ENCODE measurements at regions not wholly inside any gene's neighbourhood (a gene's known extent, or its start where the extent isn't known, plus 50 kb on each side); places are given as distances from the start of the nearest gene placed in this dataset.

GRCh38 chr2:234306426-234307173, 190.3 kb downstream of the ARL4C start:
- no peak for DNase-seq (ENCODE audit: low spot score)

DNA sequence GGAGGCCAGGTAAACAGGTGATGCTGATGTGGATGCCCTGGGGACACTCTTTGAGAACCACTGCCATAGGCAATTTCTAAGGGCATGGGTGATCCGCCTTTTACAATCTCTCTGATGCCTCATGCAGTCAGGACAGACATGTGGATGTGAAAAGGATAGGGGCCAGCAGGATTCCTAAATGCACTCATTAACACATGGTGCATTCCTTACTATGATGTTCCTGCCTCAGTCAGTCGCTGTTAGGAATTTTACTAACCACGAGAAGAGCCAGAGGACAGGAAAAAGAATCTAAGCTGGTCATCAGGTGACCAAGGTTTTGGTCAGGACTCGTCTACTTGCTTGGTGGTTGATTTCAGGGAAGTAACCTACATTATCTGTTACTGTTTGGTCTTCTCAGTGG, 191.0 kb downstream of the ARL4C start:
- DNase-seq (ENCODE audit: low spot score): no peak

DNA sequence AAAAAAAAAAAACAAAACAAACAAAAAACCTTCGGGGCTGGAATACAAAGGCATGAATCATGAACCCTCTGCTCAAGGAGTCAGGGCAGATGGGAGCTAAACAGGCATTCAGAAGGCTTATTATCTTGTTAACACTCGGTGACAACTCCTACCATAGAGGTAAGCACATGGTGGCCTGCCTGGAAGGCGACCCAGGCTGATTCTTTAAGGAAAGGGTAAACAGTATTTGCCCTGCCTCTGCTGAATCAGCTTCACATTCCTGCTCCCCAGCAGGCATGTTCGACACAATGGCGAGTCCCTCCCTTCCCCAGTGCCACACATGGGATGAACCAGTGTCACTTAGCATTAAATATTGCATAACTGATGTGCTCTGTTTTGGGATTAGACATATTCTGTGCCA, 191.9 kb downstream of the ARL4C start:
- DNase-seq (ENCODE audit: low spot score): no peak

DNA sequence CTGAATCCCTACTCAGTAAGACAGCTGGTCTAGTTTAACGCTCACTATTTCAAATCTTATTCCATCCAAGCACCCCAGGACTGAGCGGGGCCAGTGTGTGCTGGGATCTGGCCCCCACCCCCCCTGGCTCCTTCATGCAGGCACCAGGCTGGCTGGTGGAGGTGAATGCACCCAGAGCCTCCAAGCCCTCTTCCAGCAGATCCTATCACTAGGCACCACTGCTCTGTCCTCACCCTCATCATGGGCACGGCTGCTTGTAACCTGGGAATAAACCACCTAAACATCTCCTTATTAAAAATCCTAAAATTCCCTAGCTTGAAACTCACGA, 194.3 kb downstream of the ARL4C start:
- DNase-seq (ENCODE audit: low spot score): no peak

GRCh38 chr2:234300932-234301823, 195.7 kb downstream of the ARL4C start:
- no peak for DNase-seq (ENCODE audit: low spot score)

DNA sequence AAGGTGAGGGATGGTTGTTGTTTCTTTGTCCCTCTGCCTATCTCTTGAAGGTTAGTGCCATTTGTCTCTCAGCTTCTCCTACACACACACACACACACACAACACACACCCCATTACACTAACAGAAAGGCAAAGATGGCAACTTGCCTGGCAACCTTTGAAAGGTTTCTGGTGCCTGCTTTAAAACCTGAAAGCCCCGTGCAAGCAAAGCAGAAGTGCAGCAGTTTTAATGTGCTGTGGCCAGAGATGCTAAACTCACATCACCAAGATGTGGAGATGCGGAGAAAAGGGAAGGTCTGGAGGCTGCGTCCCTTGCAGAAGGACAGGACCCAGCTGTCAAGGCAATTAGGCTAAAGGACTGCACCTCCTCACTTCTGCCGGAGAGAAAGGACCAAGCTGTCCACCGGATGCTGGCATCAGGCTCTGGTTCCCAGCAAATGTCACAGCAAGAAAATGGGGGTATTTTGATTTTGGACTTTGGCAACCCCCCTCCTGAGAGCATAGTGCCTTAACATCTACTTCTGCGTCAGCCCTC, 196.4 kb downstream of the ARL4C start:
- no peak for DNase-seq (ENCODE audit: low spot score)

DNA sequence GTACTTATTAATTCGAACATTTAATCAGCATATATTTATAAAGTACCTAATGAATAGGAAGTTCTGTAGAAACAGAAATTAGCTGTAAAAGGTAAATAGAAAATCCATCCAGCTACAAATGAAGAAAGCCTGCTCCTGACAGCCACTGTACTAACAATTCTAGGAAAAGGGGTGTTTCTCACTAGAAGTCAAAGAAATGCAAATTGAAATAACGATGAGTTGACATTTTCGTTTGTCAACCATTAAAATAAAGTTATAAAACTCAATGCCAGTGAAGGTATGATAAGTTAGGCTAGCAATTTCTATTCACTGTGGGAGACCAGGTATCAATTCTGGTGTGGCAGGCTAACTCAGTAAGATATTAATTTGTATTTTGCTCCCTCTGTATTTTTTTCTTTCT, 198.0 kb downstream of the ARL4C start:
- no peak for DNase-seq (ENCODE audit: low spot score)

DNA sequence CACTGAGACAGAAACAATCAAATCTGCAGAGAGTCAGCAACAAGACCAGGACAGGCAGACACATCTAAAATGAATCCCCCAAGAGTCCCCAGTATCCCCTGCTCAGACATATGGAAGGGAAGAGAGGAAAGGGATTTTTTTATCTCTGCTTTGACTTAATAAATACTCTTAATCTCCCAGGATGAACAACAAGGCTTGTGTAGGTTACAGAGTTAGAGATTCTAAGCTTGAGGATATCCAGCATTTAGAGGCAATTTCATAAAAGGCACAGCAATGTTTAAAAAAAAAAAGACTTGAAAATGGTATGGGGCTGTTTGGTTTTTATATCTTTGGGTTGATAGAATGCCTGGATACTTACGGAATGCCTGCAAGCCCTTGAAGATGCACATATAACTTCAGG, 199.9 kb downstream of the ARL4C start:
- no peak for DNase-seq (ENCODE audit: low spot score)

DNA sequence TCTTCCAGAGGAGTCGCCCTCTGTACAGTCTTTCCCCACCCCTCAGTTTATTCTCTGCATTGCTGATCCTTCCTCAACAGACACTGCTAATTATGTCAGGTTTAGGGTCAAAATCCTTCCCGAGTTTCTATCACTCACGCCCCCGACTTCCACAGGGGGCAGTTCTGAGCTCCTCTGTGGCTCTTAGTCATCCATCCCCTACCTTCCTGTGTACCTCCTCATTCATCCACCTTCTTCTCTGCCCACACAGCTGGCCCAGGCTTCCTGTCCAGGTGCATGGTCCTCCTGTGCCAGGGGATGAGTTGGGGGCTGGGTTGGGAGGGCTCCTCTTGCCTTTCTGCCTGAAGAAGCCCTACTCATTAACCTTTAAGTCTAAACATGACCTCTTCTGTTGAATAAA, 202.9 kb downstream of the ARL4C start:
- DNase-seq (ENCODE audit: low spot score): no peak

- DNase-seq (ENCODE audit: low spot score): no peak
Measured at GRCh38 chr2:234292962-234293243, 204.0 kb downstream of the ARL4C start.

DNA sequence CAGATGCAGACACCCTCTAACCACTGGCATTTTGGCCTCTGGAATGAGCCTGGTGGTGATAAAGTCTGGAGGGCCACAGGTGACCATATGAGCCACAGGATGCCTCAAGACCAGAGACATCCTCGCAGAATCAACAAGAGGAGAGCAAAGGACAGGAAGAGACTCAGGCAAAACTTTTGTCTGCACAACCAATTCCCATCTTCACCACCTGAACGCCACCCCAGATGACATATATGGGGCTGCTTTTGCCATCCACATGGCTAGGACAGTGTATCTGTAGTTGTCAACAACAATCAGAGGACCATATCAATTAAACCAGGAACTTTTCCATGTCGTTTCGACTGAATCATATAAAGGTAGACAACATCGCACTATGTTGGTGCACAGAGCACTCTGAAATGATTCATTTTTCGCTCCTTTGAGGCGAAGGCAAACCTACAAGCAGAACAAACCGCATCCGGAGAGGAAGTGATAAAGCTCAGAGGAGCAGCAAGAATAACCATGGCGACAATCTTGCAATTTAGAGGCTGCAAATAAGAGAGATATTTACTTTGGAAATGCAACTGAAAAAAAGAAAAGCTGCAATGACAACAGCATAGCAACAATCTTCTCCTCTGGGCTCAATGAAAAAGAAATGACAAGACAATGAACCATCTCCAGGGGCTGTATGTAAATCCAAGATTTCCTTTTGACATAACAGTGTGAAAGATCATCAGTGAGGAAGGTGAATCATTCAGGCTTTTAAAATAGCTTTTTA, 204.5 kb downstream of the ARL4C start:
- no peak for DNase-seq (ENCODE audit: low spot score)

DNA sequence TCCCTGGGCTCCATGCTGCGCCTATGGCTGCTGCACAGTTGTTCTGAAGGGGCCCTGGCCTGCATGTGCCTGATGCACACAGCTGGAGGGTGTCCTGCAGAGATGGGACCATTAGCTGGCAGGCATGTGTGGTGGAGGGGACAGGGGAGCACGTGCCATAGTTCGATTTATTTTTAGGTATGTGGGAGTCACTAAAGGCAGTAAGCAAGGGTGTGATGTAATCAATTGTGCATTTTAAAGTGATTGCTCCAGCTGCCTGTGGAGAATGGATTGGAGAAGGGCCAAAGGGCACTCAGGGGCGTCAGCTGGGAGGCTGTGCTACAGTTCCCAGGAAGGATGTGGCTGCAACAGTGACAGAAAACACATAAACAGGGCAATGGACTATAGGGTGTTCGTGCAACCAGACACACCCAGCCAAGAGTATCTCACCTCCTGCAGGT, 205.1 kb downstream of the ARL4C start:
- DNase-seq (ENCODE audit: low spot score): no peak

DNA sequence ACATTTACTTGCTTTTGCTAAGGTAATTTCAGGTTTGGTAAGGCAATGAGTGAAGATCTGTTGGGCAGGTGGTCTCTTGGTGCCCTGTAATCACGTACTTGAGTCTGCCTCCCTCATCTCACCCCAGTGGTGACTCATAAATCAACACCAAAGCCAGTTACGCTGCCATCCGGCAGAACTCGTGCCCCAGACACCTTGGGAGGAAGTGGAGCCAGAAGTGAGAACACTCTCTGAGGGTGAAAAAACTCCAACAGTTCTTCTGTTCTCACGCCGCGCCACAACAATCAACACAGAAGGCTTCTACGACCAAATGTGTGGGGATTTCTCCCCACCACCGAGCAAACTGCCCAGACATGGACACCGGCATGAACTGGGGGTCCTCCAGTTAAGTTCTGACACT, 206.2 kb downstream of the ARL4C start:
- no peak for DNase-seq (ENCODE audit: low spot score)

DNA sequence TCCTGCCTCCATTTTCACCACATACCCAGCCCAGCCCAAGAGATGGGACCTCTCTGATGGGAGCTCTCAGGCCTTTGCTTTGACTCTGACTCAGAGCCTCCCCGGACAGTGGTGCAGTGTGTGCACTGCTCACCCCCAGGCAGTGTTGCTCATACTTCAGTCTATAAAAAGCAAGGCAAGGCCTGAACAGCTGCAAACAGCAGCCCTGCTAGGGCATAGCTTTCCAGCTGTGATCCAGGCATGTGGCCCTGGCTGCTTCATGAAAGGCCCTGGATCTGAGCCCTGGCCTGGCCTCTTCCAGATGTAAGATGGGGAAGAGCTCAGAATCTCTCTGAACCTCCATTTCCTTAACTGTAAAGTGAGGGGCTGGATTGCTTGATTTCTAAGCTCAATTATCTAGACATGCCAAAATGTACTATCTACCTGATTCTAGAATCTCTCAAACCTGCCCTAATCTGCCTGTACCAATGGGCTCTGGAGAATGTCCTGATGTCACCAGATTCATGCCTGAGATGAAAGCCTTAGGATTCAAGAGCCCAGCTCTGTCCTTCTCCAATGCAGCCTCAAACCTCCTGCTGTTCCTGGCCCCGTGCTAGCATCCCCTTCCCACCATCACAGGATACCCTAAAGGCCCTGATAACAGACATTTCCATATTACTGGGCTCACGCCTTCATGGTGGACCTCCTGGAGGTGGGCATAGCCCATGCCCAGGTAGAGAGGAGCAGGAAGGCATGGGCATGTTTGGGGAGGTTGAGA, 206.9 kb downstream of the ARL4C start:
- no peak for DNase-seq (ENCODE audit: low spot score)

DNA sequence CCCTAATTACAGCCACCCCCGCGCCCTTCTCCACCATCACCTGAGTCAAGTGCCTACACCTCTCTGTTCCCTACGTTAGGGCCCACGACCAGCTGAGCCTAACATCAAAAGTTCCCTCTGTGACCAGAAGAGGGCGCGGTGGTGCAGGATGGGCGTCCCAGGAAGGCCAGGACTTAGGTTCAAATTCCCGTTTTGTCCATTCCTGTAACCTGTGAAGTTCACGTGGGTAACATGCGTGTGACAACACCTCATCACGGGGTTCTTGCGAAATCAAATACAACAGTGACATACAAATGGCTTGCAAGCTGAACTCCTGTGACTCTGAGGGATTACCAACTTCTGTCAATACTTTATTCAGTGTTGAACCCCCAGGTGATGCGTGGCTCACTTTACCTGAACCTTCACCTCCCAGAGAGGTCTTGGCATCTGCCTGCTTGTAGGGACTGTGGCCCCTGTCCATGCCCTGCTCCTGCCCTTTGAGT, 207.9 kb downstream of the ARL4C start:
- peak; percentile 84 for DNase-seq (ENCODE audit: low spot score)

DNA sequence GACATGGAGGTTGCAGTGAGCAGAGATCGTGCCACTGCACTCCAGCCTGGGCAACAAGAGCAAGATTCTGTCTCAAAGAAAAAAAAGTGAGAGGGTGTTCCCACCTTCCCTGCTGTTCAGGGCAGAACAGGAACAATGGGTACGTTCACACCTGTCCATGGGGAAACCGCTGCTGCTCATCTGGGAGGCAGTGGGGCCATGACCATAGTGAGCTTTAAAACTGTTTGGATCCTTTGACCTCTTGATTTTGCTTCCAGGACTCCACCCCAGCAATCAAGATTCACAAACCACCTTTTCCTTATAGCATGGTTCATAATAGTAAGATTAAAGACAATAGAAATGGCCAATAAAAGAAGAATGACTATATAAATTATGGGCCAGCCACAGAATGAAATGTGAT, 209.2 kb downstream of the ARL4C start:
- no peak for DNase-seq (ENCODE audit: low spot score)

GRCh38 chr2:234286956-234287355, 209.9 kb downstream of the ARL4C start:
- no peak for DNase-seq (ENCODE audit: low spot score)

GRCh38 chr2:234286118-234286598, 210.7 kb downstream of the ARL4C start:
- no peak for DNase-seq (ENCODE audit: low spot score)

DNA sequence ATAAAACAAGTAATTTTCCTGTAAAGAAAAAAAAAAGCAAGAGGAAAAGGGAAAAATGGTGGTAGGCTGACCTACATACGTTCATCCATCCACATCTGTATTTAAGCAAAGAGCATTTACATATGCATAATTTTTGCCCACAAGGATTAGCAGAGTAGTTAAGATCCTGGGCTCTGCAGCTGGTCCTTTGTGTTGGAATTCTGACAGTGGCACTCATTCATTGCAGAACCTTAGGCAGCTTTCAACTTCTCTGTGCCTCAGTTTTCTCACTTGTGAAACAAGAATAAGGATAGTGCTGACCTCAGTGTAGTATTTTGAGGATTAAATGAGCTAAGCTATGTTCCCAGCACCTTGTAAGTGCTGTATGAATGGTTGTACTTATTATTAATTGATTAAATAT, 211.3 kb downstream of the ARL4C start:
- no peak for DNase-seq (ENCODE audit: low spot score)

DNA sequence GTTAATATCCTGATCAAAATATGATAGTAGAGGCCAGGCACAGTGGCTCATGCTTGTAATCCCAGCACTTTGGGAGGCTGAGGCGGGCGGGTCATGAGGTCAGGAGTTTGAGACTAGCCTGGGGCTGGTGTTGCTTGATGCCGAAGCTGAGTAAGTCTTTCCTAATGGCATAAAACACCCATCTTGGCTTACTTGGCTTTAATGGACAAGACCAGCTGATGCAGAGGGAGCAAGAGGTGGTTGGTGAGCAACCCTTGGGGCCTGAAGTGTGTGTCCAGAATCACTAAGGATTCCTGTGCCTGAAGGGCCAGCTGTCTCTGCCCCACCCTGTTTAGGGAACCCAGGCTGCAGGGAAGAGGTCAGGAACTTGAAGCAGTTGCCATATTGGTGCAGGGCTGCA, 217.2 kb downstream of the ARL4C start:
- no peak for DNase-seq (ENCODE audit: low spot score)

- no peak for DNase-seq (ENCODE audit: low spot score)
Measured at GRCh38 chr2:234278556-234279255, 218.2 kb downstream of the ARL4C start.

Measured in ureter (tissue), 1 donor.